Lower leg skin (tissue), 3 donors: ENCODE measurements at regions not wholly inside any gene's neighbourhood (a gene's known extent, or its start where the extent isn't known, plus 50 kb on each side); places are given as distances from the start of the nearest gene placed in this dataset.

Source experiments
- CTCF ChIP-seq, 3 donors: fragments of 450-650 bp; IDR thresholded peaks; one replicate each; pipeline ENCODE4 v1.5.1; 2016; ENCODE audit warnings: antibody characterized with exemption in 3 of 3, mild to moderate bottlenecking in 3 of 3, moderate library complexity in 2 of 3
- POLR2A ChIP-seq, 2 donors: fragments of 450-650 bp; IDR thresholded peaks; one replicate each; pipeline ENCODE4 v1.6.1; 2016 to 2017; ENCODE audit warnings: antibody characterized with exemption in 2 of 2, mild to moderate bottlenecking in 1 of 2, moderate library complexity in 1 of 2

GRCh38 chrX:87049567-87049966 lies 468.0 kb upstream of the KLHL4 start:
- TF ChIP-seq CTCF (IDR thresholded peaks at IDR 0.05) (no peak), POLR2A (IDR thresholded peaks at IDR 0.05) (no peak)
